GM19238 (cell line): ENCODE measurements at regions not wholly inside any gene's neighbourhood (a gene's known extent, or its start where the extent isn't known, plus 50 kb on each side); places are given as distances from the start of the nearest gene placed in this dataset.

Experiments
- DNase-seq: peaks from one replicate; pipeline ENCODE4 v3.0.0; 2011; ENCODE audit warnings: low spot score; ENCODE audit not compliant: insufficient read length

GRCh38 chr1:29508458-29509107, 272.3 kb downstream of the PTPRU start:
- DNase-seq = no peak

GRCh38 chr1:29506678-29507225, 270.4 kb downstream of the PTPRU start:
- DNase-seq = no peak

DNA sequence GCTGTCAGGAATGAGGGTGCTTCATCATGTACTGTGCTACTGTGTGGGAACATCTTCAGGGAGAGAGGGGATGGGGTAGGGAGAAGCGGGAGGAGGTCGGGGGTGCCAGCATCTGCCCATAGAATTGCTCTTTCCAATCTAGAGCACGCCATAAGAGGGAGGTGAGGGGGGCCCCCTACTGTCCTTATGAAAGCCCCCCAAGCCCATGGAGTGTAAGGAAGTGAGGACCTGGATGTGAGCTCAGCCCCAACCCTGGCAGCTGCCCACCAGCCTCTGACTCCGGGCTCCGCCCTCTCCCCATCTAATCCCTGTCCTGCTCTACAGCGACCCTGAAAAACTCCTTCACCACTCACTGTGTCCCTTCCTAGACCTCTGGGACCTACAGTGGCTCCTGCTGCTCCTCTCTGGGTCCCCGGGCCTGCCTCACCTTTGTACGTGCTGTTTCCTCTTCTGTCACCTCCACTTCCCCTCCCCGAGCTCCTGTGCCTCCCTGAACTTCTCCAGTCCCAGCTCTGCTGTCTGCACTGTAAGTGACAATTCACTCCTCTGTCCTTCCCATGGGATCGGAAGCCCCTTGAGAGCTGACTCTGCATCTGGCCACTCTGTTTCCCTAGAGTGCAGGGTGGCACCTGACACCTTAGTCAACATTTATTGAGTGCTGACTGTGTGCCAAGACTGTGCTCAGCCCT, 269.4 kb downstream of the PTPRU start:
- DNase-seq = no peak

- DNase-seq = no peak
Measured at GRCh38 chr1:29504709-29505410, 268.5 kb downstream of the PTPRU start.

DNA sequence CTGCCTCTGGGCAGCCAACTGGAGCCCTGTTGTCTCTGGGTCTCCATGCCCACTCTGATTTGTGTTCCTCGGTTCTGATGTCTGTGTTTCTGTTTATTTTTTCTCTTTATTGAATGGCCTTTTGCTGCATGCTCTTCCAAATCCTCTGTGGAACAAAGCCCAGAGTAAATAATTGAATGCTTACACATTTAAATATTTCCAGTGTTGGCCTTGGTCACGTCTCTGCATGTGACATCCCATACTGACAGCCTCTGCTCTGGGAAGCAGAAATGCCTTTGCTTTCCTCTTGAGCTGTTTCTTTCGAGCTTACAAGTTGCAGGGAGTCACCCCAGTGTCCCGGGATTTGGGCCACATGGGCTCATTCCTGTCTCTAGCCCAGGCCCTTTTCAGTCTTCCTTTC, 267.9 kb downstream of the PTPRU start:
- DNase-seq = no peak

- DNase-seq = no peak
Measured at GRCh38 chr1:29502911-29503840, 266.9 kb downstream of the PTPRU start.

- DNase-seq = no peak
Measured at GRCh38 chr1:29502225-29502910, 266.0 kb downstream of the PTPRU start.

GRCh38 chr1:29501227-29501976, 265.1 kb downstream of the PTPRU start:
- no peak for DNase-seq

GRCh38 chr1:29500651-29501050, 264.3 kb downstream of the PTPRU start:
- no peak for DNase-seq

DNA sequence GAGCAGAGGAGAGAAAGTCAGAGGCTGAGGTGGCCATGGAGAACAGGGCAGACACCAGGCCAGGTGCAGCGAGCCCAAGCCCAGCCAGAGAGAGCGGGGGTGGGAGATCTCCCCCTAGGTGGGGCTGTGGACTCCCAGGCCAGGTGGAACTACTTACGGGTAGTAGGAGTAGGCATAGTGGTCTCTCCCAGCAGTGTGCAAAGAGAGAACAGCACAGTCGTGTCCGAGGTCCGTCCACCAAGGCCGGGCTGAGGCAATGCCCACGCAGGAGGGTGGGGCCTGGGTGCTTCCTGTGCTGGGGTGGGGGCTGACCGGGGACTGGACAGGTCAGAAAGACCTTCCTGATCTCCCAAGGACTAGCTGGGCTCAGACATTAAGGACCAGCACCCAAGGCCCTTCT, 263.7 kb downstream of the PTPRU start:
- no peak for DNase-seq

- DNase-seq = no peak
Measured at GRCh38 chr1:29499104-29499650, 262.9 kb downstream of the PTPRU start.

DNA sequence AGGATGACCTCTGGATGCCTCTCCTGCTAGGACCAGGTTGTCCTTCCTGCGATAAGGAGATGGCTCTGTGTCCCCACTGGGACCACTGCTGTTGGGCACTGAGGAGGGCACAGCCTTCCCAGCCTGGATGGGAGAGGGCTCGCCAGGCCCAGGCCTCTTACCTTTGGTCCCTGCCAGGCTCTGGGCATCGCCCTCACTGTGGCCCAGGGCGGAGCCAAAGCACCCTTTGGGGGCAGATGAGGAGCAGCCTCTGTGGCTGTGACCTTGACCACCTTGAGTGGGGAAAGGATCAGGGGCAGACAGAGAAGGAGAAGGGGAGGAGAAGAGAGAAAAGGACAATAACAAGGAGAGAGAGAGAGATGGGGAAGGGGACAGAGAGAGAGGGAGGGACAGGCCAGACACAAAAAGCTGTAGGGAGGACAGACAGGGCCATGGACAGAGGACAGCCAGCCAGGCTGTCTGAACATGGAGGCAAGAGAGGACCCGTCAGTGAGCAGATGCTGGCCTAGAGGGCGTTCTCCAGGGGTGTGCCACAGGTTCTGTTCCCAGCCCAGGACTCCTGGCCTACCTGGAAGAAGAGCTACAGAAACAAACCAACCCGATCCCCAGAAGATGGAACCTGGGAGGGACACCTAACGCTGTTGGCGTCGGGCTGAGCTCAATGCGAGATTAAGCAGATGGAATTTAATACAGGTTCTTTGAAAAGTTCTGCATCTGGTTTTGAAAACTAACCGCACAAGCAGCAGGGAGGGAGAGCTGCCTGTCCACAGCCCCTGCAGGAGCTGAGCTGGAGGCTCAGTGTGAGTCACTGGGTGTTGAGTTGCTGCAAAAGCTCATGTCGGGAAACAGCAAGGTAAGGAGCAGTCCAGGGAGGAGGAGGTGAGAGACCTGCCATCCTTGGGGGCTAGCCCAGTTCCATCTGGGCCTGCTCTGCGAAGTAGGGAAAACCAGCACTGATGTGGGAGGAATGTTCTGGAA, 262.1 kb downstream of the PTPRU start:
- no peak for DNase-seq

GRCh38 chr1:29497395-29498125, 261.2 kb downstream of the PTPRU start:
- DNase-seq = no peak

DNA sequence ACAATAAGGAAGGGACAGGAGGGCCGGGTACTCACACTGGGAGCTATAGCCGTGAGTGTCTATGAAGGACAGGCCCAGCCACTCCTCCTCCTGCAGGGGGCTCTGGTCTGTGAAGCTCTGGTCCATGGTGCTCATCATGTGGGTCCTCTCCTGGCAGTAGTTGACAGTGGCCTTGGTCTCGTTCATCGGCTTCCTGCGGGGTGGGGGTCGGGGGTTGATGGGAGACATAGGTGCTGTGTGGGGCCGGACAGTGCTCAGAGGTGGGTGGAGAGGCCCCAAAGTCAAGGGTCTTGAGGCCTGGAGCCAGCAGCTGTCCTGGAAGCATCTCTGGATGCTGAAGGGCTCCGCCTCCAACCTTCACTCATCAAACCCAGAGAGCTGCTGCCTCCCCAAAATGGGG, 260.4 kb downstream of the PTPRU start:
- no peak for DNase-seq

DNA sequence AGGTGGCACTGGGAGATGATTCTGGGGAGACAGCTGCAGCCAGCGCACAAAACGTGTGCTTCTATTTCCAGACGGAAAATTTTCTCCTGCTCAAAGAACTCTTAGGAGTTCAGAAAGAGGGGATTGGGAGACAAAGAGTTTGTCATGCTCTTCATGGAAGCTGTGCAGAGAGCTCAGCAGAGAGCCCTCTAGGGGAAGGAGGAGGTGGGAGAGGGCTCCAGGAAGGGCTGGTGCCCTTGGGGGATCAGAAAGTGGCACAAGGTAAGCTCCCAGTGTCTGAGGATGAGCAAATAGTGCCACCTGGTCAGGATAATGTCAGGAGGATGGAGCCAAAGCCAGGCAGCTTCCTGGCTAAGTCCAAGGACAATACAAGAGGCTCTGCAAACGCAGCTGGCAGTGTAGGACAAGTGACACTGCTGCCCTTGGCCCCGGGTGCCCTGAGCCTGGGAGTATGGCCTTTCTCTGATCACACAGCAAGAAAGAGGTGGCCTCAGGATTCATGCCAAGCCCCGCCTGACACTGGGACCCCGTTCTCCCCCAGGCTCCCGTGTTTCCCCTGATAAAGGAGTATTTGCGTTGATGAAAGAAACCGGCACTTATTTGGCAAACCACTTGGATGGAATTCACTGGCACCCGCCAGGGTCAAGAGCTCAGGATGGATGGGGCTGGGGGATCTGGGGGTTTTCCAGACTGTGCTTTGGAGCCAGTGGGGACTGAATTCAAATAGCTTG, 254.0 kb downstream of the PTPRU start:
- no peak for DNase-seq

GRCh38 chr1:29489471-29489870, 253.1 kb downstream of the PTPRU start:
- DNase-seq = no peak

- no peak for DNase-seq
Measured at GRCh38 chr1:29488794-29489311, 252.5 kb downstream of the PTPRU start.
